AG04449 (cell line): ENCODE measurements at regions not wholly inside any gene's neighbourhood (a gene's known extent, or its start where the extent isn't known, plus 50 kb on each side); places are given as distances from the start of the nearest gene placed in this dataset.
A peak's percentile ranks its signal among the peaks of the same experiment; 100 is the strongest.

Source experiments
- CTCF ChIA-PET: fragments of 350-600 bp; formaldehyde crosslinking; extraction: SDS; loops from one replicate; lab custom pipeline; 2021; ENCODE audit warnings: antibody characterized with exemption; lab: Yijun Ruan, JAX
- POLR2A ChIA-PET: fragments of 400-600, 350-600 bp; formaldehyde crosslinking; extraction: SDS; loops from one replicate; lab custom pipeline; 2020; ENCODE audit warnings: antibody characterized with exemption, inconsistent platforms; lab: Yijun Ruan, JAX
- DNase-seq: peaks from one replicate; pipeline ENCODE4 v3.0.0-alpha.2; 2010; ENCODE audit warnings: low read depth, low spot score
- H3K4me3 ChIP-seq: 2 replicates; pipeline ENCODE4 v1.5.1; 2011; ENCODE audit warnings: low read depth, mild to moderate bottlenecking, control low read depth, low read length
- TF ChIP-seq, protein P1 (sequence below): IDR thresholded peaks from one replicate; pipeline ENCODE4 v1.5.1; 2011; ENCODE audit warnings: mild to moderate bottlenecking, moderate library complexity, low read length, control low read depth, inconsistent platforms; ENCODE audit not compliant: insufficient read depth; ENCODE audit errors: missing control alignments

DNA sequence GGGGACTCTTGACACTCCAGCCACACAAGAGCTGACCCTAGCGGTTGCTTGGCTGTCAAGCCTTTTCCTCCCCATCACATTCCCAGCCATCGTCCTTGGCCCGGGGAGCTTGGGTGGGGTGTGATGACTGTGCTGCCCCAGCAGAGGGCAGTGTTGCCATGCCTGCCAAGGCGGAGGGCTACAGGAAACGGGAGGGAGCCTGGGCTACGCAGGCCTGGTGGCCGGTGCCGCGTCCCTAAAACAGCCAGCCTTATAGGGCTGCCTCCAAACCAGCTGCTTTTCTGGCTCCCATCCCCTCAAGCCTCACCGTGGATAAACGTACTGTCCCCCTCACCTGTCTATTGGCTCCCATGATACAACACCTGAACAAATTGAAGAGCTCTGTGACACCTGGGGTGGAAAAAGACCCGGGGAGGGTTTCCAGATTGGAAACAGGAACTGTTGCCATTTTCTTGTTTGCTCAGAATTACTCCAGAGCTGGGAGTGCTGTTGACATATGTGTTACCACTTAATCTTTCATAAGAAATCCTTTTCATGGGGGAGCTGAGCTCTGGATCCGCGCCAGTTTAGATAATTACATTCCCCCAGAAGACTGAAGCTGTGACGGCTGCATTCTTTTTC lies 72.8 kb upstream of the ASTN2 start:
- TF ChIP-seq, protein P1, sequence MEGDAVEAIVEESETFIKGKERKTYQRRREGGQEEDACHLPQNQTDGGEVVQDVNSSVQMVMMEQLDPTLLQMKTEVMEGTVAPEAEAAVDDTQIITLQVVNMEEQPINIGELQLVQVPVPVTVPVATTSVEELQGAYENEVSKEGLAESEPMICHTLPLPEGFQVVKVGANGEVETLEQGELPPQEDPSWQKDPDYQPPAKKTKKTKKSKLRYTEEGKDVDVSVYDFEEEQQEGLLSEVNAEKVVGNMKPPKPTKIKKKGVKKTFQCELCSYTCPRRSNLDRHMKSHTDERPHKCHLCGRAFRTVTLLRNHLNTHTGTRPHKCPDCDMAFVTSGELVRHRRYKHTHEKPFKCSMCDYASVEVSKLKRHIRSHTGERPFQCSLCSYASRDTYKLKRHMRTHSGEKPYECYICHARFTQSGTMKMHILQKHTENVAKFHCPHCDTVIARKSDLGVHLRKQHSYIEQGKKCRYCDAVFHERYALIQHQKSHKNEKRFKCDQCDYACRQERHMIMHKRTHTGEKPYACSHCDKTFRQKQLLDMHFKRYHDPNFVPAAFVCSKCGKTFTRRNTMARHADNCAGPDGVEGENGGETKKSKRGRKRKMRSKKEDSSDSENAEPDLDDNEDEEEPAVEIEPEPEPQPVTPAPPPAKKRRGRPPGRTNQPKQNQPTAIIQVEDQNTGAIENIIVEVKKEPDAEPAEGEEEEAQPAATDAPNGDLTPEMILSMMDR, result peak; percentile 93
- POLR2A ChIA-PET, result no interaction called here
- no peak for DNase-seq
- H3K4me3 ChIP-seq, result no peak overlapping the region
- CTCF ChIA-PET, result interaction anchor here (0.9 to 2.1 kb wide), 4 partner anchors 9 to 751 kb away, joined by 3 to 8 read pairs (median 6); no protein-coding TSS in a partner anchor

DNA sequence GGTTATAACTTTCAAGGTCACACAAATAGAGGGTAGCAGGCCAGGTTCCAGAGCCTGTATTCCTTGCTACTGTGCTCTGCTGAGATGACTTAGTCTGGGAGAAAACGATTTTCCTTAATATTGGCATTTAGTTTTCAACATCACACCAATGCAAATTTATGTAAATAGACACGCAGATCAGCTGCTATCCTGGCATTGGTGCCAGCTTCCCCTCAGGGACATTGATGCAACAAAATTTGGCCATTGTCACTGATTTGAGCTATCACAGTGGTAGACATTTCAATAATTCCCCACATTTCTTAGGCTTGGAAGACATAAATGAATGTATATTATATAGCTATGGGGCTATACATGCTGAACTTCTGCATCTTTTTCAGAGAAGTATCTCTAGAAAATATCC lies 71.6 kb upstream of the ASTN2 start:
- POLR2A ChIA-PET, result no interaction called here

GRCh38 chr9:117485176-117485575 lies 70.3 kb upstream of the ASTN2 start:
- H3K4me3 ChIP-seq, result no peak overlapping the region
- DNase-seq, result no peak
- POLR2A ChIA-PET, result no interaction called here
- CTCF ChIA-PET, result no interaction called here
- TF ChIP-seq, protein P1, result no peak

More for the DNA sequence above, 71.6 kb upstream of the ASTN2 start:
- TF ChIP-seq, protein P1, result no peak
- DNase-seq, result no peak
- no peak overlapping the region for H3K4me3 ChIP-seq
- CTCF ChIA-PET, result interaction anchor here (0.9 to 1.6 kb wide), 2 partner anchors 20 to 749 kb away, joined by 3 to 5 read pairs; no protein-coding TSS in a partner anchor

- ChIA-PET CTCF (no interaction called here), POLR2A (no interaction called here)
- DNase-seq, result no peak
- no peak overlapping the region for H3K4me3 ChIP-seq
- TF ChIP-seq, protein P1, result no peak
These were observed 65.9 kb upstream of the ASTN2 start for GRCh38 chr9:117480729-117481128.

- H3K4me3 ChIP-seq, result no peak overlapping the region
- POLR2A ChIA-PET, result no interaction called here
- TF ChIP-seq, protein P1, result no peak
- DNase-seq, result no peak
- CTCF ChIA-PET, result interaction anchor here (2.3 kb wide), 1 partner anchor 8 kb away, joined by 8 read pairs; no protein-coding TSS in a partner anchor
These were observed 65.4 kb upstream of the ASTN2 start for GRCh38 chr9:117480253-117480652.

DNA sequence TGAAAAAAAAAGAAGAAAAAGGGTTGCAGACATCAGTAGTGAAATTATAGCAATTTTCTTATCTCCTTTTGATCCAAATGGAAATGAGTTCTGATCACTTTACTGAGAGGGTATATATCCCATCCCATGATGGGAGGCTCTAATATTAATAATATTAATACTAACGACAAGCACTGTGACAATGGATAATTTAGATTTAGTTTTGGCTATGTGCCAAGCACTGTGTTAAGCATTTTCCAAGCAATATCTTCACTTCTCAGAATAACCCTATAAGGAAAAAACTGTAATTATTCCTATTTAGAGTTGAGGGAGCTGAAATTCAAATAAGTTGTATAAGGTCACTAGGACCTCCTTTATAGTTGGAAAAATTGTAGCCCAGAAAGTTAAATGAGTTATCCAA lies 58.4 kb upstream of the ASTN2 start:
- POLR2A ChIA-PET, result no interaction called here
- no peak for DNase-seq
- CTCF ChIA-PET, result no interaction called here
- TF ChIP-seq, protein P1, result no peak
- no peak overlapping the region for H3K4me3 ChIP-seq
